Head of caudate nucleus (tissue), 42 donors: ENCODE measurements at regions not wholly inside any gene's neighbourhood (a gene's known extent, or its start where the extent isn't known, plus 50 kb on each side); places are given as distances from the start of the nearest gene placed in this dataset.

Experiments
- DNase-seq, 42 donors: peaks; one replicate each; pipeline versions ENCODE4 v3.0.0 to v3.0.0-alpha.2; 2020 to 2021; ENCODE audit warnings: mixed read lengths in 7 of 42
- intact Hi-C: fragments of 100-400 bp; cut with DNase I; formaldehyde crosslinking; loops from one replicate; pipeline ENCODE4 v1.15.0; 2022

DNA sequence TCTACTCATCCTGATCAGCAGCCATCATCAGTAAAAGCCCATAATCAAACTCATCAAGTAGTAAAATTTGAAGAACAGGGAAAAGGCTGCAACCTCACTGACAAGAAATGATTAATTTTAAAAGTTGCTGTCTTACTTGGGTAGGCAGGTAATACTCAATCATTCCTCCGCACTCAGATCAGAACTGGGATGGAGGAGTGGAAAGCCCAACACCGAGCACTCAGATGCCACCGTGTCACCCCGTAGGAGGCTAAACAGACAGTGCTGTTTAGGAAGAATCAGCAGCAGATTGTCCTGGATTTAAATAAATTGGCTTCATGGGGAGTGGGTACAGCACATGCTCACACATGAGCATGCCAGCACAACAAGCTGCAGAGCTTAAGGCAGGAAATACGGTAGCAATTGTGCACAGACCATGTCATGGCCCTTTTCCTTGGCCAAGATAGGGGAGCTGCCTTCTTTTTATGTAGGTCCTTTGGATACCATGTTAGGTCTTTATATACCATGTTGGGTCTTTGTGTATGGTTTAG is 92.6 kb upstream of the CDH6 start:
- intact Hi-C loops, result no loop called here
- peak in 36 of 42 donors; percentile 3 to 81 (median 35) for DNase-seq

DNA sequence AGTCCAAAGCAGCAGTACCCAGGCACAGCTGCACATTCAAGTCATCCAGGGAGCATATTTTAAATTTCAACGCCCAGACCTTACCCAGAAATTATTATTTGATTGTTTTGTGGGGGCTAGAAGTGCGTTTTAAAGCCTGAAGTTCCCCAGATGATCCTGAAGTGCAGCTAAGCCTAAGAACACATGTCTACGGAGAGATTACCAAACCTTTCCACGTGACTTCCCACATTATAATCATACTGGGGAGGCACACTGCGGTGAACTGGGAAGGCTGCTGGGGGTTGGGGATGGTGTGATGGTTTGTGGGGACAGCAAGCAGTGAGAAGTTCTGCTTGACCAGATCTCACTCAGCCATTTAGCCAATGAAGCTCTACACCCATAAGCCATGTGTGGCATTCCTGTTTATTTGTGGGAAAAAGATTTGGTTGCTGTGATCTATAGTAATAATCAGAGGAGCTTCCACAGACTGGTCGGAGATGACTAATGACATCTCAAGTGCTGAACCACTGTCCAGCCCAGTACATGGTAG is 93.4 kb upstream of the CDH6 start:
- intact Hi-C loops, result no loop called here
- DNase-seq, result no peak

DNA sequence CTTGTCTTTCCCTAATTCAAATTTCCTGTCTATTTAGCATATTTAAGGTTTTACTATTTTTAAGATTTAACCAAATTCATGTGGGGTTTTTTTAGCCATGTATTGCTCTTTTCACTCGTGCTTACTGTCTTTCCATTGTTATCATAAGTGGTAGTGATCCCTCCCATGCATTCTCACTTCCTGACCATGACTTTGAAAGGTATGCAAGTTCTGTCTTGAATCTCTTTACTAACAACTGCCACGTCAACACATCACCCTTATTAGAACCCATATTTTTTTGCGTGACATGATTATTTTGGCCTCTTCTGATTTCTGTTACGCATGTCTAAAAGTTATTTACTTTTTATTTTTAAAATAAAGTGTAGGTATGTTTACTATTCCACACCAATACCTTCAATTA is 94.7 kb upstream of the CDH6 start:
- DNase-seq, result no peak
- intact Hi-C loops, result no loop called here

DNA sequence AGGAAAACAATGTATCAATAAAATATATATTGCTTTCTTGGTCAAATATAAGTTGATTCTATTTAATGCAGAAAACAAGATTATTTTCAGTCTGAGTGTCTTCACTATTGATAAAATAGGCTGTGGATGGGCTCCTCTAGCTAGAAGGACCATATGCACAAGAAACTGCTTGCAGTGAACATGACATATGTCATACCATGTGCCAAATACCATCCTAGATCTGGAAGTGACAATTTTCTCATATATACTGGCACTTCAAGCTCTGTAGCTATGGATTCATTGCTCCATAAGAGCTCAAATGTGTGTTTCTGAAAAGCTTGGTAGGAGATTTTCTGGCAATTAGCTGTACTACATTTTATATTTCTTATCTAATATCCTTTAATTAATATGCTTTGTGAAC is 95.6 kb upstream of the CDH6 start:
- DNase-seq, result no peak
- intact Hi-C loops, result no loop called here

DNA sequence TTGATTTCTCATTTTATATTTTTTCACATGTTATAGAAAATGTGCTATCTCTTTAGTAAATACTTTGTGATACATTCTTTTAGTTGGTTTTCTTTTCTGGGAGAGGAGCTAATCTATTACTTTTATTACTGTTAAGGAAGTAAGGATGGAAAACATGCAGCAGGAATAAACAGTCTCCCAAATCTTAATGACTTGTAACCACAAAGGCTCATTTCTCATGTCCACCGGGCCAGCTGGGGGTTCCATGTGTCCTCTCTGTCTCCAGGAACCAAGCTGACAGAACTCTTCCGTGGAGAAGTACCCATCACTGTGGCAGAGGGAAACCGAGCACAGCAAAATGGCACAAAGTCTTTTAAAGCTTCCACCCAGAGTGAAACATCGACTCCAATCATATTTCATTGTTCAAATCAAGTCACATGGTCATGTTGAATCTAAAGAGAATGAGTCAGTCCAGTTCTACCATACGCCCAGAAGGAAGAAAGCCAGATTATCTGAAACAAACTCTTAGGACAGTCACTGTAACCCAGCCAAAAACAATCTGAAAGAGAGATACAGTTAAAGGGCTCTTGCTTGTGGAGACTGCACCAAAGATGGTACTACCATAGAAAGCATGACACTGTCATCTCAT is 97.1 kb upstream of the CDH6 start:
- intact Hi-C loops, result no loop called here
- peak in 3 of 42 donors; percentile 2 to 43 (median 17) for DNase-seq

DNA sequence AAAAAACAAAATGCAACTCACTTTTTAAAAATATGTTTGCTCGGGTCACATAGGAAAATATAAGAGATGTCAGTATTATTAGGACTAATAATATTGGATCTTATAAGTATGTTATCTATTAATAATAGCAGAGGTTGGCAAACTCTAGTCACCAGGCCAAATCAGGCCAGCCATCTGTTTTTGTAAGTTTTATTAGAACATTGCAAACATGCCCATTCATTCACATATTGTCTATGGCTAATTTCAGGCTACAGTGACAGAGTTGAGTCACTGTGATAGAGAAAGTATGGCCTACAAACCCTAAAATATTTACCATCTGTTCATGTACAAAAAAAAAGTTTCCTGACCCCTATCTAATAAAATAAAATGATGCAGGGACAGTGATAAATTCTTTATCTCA is 97.7 kb upstream of the CDH6 start:
- DNase-seq, result no peak
- intact Hi-C loops, result no loop called here

DNA sequence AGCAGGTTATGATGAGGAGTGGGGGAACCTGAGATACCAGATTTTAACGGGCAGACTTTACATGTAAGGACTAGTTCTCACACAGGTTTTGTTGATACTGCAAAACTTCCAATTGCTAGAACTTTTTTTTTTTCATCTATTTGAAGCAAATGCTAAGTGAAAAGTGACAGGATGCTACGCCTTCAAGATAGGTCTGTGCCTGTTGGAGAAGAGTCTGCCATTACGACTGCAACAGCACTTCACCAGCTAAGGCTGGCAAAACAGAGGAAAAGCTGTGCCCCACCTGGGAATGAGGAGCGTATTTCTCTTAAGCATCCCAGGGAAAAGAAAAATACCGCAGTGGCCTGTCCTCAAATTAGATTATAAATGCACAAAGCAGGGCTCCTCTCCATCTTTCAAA is 102.0 kb upstream of the CDH6 start:
- DNase-seq, result no peak
- intact Hi-C loops, result no loop called here

DNA sequence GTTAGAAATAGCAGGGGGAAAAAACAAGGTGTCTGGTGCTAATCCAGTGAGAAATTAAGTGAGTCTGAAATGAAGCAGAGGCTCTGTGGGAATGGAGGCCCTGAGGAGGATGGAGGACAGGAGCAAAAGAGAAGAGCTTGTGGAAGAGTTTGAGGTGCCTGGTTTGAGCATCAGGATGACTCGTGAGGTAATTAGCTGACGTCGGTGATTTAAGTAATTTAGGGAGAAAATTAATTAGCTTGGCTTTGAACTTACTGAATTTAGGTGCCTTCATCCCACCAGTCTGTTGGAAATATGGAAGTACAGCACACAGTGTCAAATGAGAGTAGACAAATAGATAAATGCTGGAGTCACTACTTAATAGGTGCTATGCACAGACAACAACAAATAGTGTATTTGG is 103.0 kb upstream of the CDH6 start:
- no peak for DNase-seq
- intact Hi-C loops, result no loop called here

DNA sequence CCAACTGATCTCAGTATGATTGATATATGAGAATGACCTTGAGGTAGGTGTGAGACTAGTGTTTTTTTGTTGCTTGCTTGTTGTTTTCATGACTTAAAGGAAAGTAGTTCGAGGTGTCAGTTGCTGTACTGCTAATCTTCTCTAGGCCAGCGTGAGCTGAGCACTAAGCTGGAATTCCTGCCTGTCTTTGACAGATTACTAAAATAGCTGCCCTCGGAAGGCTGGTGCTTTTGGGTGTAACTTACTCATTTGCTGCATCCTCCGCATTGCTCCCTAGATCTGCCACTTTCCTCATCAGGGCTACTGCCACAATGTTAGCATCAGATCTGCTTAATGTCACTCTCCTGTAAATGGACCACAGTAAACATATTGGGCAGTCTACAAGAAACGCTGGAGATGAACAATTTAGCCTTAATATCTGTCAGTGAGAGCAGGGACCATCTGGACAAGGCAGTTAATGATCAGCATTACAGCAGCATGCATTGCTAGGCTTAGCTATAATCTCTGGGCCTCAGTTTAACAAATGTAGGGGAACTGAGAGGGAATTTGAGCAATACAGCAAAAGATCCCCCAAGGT is 106.6 kb upstream of the CDH6 start:
- intact Hi-C loops, result no loop called here
- DNase-seq, result no peak

DNA sequence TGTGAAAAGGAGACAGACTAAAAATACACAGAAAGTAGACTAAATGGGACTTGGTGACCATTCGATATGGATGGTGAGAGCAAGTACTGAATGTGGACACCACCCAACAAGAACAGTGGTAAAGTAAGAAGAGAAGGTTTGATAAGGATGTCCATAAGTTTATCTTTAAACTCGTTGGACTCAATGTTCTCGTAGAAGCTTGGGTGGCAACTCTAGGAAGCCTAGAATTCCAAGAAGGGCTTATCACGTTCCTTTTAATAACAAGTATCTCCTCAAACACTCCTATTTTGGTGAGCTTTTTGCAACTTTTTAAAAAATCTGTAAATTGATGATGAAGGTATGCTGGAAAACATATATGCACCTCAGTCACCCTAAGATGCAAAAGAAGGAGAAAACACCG is 108.6 kb upstream of the CDH6 start:
- DNase-seq, result no peak
- intact Hi-C loops, result no loop called here

DNA sequence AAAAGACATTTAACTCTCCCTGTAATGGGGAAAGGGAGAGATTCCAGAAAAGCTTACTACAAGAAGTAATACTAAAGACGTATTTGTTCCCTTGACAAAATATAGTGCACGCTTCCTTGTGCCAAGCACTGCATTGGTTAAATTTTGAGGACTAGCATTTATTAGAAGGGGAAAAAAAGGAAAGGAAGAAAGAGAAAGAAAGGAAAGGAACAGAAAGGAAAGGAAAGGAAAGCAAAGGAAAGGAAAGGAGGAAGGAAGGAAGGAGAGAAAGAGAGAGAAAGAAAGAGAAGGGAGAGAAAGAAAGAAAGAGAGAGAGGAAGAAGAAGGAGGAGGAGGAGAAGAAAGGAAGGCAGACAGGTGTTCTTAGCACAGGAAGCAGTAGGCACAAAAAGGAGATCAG is 110.1 kb upstream of the CDH6 start:
- intact Hi-C loops, result no loop called here

DNA sequence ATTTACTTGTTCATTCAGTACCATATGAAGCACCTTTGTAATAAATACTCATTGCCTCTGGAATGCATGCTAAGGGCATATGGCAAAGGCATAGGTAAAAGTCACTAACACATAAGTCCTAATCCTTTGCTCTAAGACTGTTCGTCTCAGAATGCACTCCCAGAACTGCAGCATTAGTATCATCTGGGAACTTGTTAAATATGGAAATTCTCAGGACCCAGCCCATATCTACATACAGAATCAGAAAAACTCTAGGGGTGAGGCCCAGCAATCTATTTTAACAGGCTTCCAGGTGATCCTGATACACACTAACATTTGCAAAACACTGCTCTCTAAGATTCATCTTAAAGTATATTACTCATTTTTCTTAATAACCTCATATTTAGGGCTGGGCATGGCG is 113.8 kb upstream of the CDH6 start:
- DNase-seq, result no peak
- intact Hi-C loops, result no loop called here

More for the DNA sequence above, 110.1 kb upstream of the CDH6 start:
- DNase-seq, result no peak

DNA sequence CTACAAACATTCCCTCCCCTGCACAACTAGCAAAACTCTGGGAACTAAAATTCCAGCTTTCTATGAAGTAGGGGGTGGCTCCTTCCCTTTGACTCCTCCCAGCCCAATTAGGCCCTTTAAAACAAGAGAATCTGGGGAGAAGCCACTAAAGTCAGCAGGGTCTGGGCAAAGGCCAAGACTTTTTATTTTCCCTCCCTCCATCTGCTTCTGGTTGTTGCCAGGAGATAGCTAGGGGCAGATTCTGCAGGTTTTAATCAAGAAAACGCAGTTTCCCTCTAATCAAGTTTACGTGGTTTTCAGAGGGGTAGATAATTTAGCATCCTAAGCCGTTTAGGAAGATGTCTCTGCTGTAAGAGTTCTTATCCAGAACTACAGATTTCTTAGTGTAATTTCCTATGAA is 114.5 kb upstream of the CDH6 start:
- intact Hi-C loops, result no loop called here
- DNase-seq, result no peak

DNA sequence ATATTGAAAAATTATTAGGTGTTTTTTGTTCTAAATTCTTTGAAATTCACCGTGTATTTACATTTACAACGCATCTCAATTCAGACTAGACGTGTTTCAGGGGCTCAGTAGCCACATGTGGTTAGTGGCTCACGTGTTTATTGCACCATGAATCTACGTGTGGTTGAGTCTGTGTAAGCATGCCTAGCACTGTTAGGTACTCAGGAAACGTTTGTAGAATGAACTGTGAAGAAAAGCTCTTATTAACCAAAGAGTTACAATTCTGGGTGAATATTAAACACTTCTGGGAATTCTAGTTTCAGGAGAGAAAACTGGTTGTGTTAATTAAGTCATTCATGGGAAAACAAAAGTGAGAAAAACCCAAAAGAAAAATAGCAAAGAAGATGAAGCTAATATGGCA is 117.5 kb upstream of the CDH6 start:
- no peak for DNase-seq
- intact Hi-C loops, result no loop called here

DNA sequence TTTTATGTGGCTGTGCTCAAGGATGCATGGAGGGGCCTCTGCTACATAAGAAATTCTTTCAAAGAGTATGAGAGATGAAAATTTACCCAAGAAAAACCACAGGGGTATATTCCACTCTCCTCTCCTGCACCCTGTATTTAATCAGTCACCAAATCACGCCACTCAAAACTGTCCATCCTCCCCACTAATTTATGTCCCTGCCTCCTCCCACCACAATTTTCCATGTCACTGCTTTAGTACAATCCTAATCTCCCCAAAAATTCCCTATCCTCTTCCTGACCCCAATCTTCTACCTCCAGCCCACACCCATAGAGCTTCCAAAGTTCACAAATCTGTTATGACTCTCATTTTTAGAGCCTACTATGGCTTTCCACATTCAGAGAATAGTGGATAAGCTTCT is 125.2 kb upstream of the CDH6 start:
- no peak for DNase-seq

DNA sequence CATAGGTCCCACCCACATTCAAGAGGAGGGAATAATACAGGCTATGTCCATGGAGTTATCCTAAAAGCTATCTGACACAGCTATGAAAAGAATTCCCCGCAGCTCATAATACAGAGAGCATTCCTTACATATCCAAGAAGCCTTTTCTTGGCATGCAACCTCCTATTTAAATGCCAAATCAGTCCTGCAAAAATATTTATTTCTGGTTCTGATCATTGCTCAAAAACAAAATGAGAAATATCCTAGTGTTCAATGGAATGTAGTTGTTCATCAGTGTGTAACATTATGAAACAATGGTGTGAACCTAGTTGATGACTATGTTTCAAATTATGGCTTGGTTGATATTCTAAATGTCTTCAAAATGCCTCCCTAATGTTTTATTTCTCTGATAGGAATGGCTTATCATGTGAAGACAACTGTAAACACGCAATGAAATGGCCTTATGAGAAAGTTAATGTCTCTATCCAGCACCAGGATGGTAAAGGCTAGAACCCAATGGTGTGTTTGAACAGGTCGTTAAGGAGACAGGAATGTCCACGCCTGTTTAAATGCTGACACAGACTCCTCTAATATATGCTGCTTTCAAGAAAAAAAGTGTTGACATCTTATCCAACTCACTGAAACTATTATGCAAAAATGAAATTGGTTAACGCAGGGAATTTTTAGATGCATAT is 126.7 kb upstream of the CDH6 start:
- intact Hi-C loops, result no loop called here
- no peak for DNase-seq

More for the DNA sequence above, 125.2 kb upstream of the CDH6 start:
- intact Hi-C loops, result no loop called here

DNA sequence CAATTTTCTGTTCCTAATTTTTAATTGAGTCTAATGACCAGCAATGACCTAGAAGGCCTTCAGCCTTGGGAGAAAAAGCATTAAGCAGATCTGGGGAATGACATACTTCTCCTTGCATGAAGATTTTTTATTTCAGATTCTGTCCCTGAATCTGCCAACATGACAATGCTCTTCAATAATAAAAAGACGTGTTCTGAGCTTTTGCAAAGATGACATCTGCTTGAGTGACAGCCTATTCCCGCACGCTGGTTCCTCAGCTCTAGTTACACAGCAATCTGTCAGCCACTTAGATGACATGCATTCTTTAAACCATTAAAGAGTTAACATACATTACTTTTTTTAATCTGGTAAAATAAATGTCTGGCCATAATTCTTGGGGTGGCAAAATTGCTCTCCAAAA is 129.3 kb upstream of the CDH6 start:
- intact Hi-C loops, result no loop called here
- peak in 30 of 42 donors; percentile 4 to 70 (median 27) for DNase-seq

DNA sequence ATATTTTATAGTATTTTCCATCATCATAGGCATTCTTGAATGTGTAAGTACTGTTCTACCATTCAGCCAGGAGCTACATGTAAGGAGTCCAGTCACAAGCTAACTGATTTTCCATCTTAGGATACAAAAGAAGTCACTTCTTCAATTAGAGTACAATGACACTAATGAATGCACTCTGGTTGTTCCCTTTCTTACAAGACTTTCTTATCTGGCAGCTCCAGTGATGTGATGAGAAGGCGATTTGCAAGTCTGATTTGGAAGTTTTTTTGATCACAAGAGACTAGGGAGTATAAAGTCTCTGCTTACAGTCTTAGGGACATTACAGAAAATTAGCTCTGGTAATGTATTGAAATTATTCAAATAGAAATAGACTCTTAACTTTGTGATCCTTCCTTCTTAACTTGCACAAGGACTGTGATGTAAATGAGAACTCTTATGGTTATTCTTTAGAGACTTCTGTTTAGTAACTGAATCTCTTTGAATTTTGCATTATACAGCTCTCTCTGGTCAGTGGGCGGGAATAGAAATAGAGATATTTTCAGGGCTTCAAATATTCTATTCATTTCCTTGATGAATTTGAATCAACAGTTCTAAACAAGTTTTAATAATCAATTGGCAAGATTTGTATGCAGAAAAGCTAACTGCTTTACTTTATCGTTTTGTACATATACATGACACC is 130.4 kb upstream of the CDH6 start:
- intact Hi-C loops, result no loop called here
- DNase-seq, result peak in 3 of 42 donors; percentile 6 to 23 (median 8)

DNA sequence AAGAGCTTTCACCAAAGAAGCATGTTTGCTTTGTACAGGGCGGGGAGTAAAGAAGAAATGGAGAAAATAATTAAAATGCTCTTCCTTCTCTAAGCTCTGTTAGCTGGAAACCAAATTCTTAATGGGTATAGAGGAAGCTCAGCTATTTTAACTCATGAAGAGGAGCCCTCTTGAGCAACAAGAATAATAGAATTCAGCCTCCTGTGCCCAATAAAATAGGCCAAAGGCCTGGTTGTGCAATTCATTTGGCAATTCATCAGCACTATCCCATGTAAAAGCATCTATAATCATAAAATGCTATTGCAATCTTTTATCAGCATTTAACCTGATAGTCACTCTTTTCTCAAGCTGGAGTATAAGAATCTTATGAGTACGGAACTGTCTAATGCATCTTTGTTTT is 133.6 kb upstream of the CDH6 start:
- intact Hi-C loops, result no loop called here
- no peak for DNase-seq

DNA sequence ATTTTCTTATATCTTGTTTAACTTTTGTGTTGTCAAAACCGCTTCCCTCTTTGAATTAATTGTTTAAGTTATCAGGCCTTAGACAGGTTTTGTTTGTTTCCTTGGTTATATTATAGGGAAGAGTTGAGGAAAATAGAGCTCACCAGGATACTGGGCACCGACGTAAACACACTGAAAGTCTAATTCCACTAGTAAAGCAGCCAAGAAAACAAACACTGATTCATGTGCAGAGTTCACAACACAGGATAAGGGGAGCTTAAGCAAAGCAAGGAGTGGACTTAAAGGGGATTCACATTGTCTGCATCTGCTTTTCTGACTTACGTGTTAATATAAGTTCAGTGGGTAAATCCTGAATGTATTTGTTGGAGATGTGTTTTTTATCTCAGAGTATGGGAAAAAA is 139.0 kb upstream of the CDH6 start:
- no peak for DNase-seq
- intact Hi-C loops, result no loop called here
